Heart left ventricle (tissue), 16 donors: ENCODE measurements at regions not wholly inside any gene's neighbourhood (a gene's known extent, or its start where the extent isn't known, plus 50 kb on each side); places are given as distances from the start of the nearest gene placed in this dataset.
A peak's percentile ranks its signal among the peaks of the same experiment; 100 is the strongest.

Experiments
- ATAC-seq, 4 donors: fragments of 200-7000 bp; cut with Tn5 transposase; one replicate each; pipeline ENCODE4 v1.9.1; 2020 to 2022; ENCODE audit warnings: moderate library complexity in 4 of 4, mild to moderate bottlenecking in 3 of 4, moderate number of reproducible peaks in 1 of 4
- DNase-seq, 5 donors: peaks; one replicate each; pipeline ENCODE4 v3.0.0-alpha.2; 2020
- H3K27ac ChIP-seq, 12 donors: fragments of 200-600 bp; sonication (generic) in 4 of 12; one replicate each; pipeline versions ENCODE4 v1.5.0 to v1.8.0; 2016 to 2022; ENCODE audit warnings: mild to moderate bottlenecking in 2 of 12
- H3K27me3 ChIP-seq, 9 donors: fragments of 200-600 bp; sonication (generic) in 2 of 9; one replicate each; pipeline versions ENCODE4 v1.5.1 to v1.8.0; 2016 to 2022; ENCODE audit warnings: mild to moderate bottlenecking in 3 of 9
- H3K36me3 ChIP-seq, 9 donors: fragments of 200-600 bp; sonication (generic) in 2 of 9; one replicate each; pipeline versions ENCODE4 v1.5.0 to v1.8.0; 2018 to 2022; ENCODE audit warnings: mild to moderate bottlenecking in 2 of 9
- H3K4me1 ChIP-seq, 12 donors: fragments of 200-600 bp; sonication (generic) in 4 of 12; one replicate each; pipeline versions ENCODE4 v1.5.0 to v1.8.0; 2016 to 2022; ENCODE audit warnings: mild to moderate bottlenecking in 3 of 12
- H3K4me3 ChIP-seq, 12 donors: fragments of 200-600 bp; sonication (generic) in 4 of 12; one replicate each; pipeline versions ENCODE4 v1.5.0 to v1.8.0; 2017 to 2022; ENCODE audit warnings: mild to moderate bottlenecking in 9 of 12, moderate library complexity in 4 of 12
- H3K9me3 ChIP-seq, 12 donors: fragments of 200-600 bp; sonication (generic) in 4 of 12; one replicate each; pipeline versions ENCODE4 v1.5.0 to v1.8.0; 2016 to 2022; ENCODE audit warnings: mild to moderate bottlenecking in 1 of 12
- POLR2A ChIP-seq, 2 donors: fragments of 450-650 bp; IDR thresholded peaks; one replicate each; pipeline ENCODE4 v1.6.1; 2017; ENCODE audit warnings: antibody characterized with exemption in 2 of 2, mild to moderate bottlenecking in 2 of 2, moderate library complexity in 2 of 2
- WGBS, 4 donors: extraction: QIAGEN DNeasy Blood & Tissue Kit in 2 of 4; methylation state at CpG; one replicate each; pipeline versions ENCODE4 v1.1.5 to v1.1.7; 2013 to 2018; 5-methylcytosine and 5-hydroxymethylcytosine counted together
- intact Hi-C, 10 donors: fragments of 100-400 bp; cut with DNase I; formaldehyde crosslinking; loops; one replicate each; pipeline versions ENCODE4 v1.11.1 to v1.14.2; 2022
- TF ChIP-seq, protein P1 (sequence below), 12 donors: fragments of 200-600 bp; sonication (generic) in 4 of 12; IDR thresholded peaks; one replicate each; pipeline versions ENCODE4 v1.5.0 to v1.8.0; 2018 to 2022; ENCODE audit warnings: antibody characterized with exemption in 12 of 12, mild to moderate bottlenecking in 5 of 12
- donor health status: ischemic (EF 13 %, LVEDD 7.1; RV severe dilation, severe dysfunction).
- donor health status: healthy with polysubstance abuse.
- donor health status: DM: no; HTN: yes; CAD: no.
- donor health status: DM: no; HTN: no; CAD: no.
- donor health status: ischemic (EF 25% LVEDD 6.9; RV normal size, moderate dysfunction).
- donor health status: ischemic (EF 25% LVEDD 5.7; RV mildly dilated, moderate dysfunction).
- donor health status: healthy.
- donor health status: DM: yes; HTN: yes; CAD: no.
- donor health status: ischemic (EF 35%, LVEDD 5.7; RV mildly dilated, moderate dysfunction).
- donor health status: nonischemic (EF 11% LVEDD 7.7; RV severe dilation, severe dysfunction).
- donor health status: DM: yes; HTN: yes; CAD: no.
- donor health status: PGD.
- donor health status: ischemic (EF 29% LVEDD 5.4; RV normal size, mild dysfunction).
- donor health status: nonischemic (EF 23%, LVEDD 6.1; RV moderate dilation, normal function).

DNA sequence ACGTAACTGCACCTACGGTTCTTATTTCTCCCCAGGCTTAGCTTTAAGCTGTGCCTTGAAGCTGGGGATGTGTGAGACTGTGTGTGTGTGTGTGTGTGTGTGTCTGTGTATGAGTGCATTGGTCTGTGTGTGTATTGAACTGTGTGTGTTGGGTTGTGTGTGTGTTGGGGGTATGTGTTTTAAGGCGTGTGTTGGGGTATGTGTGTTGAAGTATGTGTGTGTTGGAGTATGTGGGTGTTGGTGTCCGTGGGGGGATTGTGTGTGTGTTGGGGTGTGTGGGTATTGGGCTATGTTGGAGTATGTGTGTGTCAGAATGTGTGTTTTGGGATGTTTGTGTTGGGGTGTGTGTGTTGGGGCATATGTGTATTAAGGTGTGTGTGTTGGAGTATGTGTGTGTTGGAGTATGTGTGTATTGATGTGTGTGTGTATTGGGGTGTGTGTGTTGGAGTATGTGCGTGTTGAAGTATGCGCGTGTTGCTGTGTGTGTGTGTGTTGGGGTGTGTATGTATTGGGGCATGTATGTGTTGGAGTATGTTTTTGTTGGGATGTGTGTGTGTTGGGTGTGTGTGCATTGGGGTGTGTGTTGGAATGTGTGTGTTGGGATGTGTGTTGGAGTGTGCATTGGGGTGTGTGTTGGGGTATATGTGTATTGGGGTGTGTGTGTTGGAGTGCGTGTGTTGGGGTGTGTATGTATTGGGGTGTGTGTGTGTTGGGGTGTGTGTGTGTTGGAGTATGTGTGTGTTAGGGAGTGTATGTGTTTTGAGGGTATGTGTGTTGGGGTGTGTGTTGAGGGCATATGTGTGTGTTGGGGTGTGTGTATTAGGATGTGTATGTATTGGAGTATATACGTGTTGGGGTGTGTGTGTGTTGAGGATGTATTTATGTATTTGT is 76.4 kb downstream of the LSM3 start:
- TF ChIP-seq, protein P1, sequence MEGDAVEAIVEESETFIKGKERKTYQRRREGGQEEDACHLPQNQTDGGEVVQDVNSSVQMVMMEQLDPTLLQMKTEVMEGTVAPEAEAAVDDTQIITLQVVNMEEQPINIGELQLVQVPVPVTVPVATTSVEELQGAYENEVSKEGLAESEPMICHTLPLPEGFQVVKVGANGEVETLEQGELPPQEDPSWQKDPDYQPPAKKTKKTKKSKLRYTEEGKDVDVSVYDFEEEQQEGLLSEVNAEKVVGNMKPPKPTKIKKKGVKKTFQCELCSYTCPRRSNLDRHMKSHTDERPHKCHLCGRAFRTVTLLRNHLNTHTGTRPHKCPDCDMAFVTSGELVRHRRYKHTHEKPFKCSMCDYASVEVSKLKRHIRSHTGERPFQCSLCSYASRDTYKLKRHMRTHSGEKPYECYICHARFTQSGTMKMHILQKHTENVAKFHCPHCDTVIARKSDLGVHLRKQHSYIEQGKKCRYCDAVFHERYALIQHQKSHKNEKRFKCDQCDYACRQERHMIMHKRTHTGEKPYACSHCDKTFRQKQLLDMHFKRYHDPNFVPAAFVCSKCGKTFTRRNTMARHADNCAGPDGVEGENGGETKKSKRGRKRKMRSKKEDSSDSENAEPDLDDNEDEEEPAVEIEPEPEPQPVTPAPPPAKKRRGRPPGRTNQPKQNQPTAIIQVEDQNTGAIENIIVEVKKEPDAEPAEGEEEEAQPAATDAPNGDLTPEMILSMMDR (IDR thresholded peaks at IDR 0.05): no peak
- no peak for TF ChIP-seq POLR2A (IDR thresholded peaks at IDR 0.05)
- Histone ChIP-seq H3K9me3 (no peaks in the 10 kb centered on the region), H3K4me3 (no peak overlapping the region), H3K27me3 (peaks cover 0 to 4% (median 0%) of the 10 kb centered on the region in 9 donors), H3K27ac (no peak overlapping the region), H3K4me1 (peaks cover 0 to 9% (median 0%) of the 10 kb centered on the region in 12 donors), H3K36me3 (no peaks in the 10 kb centered on the region)
- no peak for DNase-seq
- 91 to 96% (median 93%) methylated on average over 9 of the region's 9 CpGs for WGBS, 4 donors
- no peak for ATAC-seq
- intact Hi-C loops: loop anchor here in 3 of 10 donors (5.0 to 10.0 kb wide), 3 partner anchors 50 to 360 kb away; no protein-coding TSS in a partner anchor

GRCh38 chr3:14256046-14256445 is 77.4 kb downstream of the LSM3 start:
- Histone ChIP-seq H3K4me3 (no peak overlapping the region), H3K4me1 (peaks cover 0 to 9% (median 0%) of the 10 kb centered on the region in 12 donors), H3K36me3 (no peaks in the 10 kb centered on the region), H3K27ac (no peak overlapping the region), H3K27me3 (peaks cover 0 to 4% (median 0%) of the 10 kb centered on the region in 9 donors), H3K9me3 (no peaks in the 10 kb centered on the region)
- ATAC-seq: peak in 2 of 4 donors; percentile 24 to 48
- no peak for TF ChIP-seq POLR2A (IDR thresholded peaks at IDR 0.05)
- TF ChIP-seq, protein P1 (IDR thresholded peaks at IDR 0.05): no peak
- no peak for DNase-seq
- 27 to 45% (median 36%) methylated on average over 2 of the region's 2 CpGs for WGBS, 4 donors
- intact Hi-C loops: loop anchor here in 3 of 10 donors (5.0 to 10.0 kb wide), 3 partner anchors 51 to 361 kb away; no protein-coding TSS in a partner anchor

- TF ChIP-seq POLR2A (IDR thresholded peaks at IDR 0.05): no peak
- TF ChIP-seq, protein P1 (IDR thresholded peaks at IDR 0.05): no peak
- 62 to 77% (median 66%) methylated on average over 7 to 9 of the region's 9 CpGs for WGBS, 4 donors
- peak; percentile 42 to 68 (median 46) for ATAC-seq
- Histone ChIP-seq H3K4me1 (peaks cover 0 to 13% (median 1%) of the 10 kb centered on the region in 12 donors), H3K4me3 (no peak overlapping the region), H3K36me3 (no peaks in the 10 kb centered on the region), H3K9me3 (no peaks in the 10 kb centered on the region), H3K27me3 (peaks cover 0 to 4% (median 0%) of the 10 kb centered on the region in 9 donors), H3K27ac (no peak overlapping the region)
- DNase-seq: no peak
- intact Hi-C loops: loop anchor here in 3 of 10 donors (5.0 to 10.0 kb wide), 3 partner anchors 52 to 362 kb away; no protein-coding TSS in a partner anchor
These were observed 78.1 kb downstream of the LSM3 start for GRCh38 chr3:14256561-14257342.
